ENCODE measurements at regions not wholly inside any gene's neighbourhood (a gene's known extent, or its start where the extent isn't known, plus 50 kb on each side); places are given as distances from the start of the nearest gene placed in this dataset.

DNA sequence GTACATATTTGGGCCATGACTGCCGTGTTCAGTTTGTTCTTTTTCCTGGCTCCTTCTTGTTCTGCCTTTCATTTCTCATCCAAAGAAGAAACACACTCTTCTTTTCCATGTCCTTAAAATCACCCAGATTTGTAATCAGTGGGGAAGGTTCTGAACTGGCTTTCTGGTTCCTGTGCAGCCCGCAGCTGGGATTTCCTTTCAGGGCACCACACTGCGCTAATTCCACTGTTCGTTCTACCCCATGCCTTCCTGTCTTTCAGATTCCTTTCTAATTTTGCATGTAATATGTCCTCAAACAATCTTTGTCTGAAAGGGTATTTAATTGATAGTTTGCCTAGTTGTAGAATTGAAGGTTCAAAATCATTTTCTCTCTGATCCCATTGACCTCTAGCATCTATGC is 94.1 kb downstream of the HS1BP3 start:
- DNase-seq (ENCODE audit: low spot score): no peak
- in situ Hi-C loops (cut with HindIII; ENCODE audit: low sequenced_read_pairs): no loop called here

DNA sequence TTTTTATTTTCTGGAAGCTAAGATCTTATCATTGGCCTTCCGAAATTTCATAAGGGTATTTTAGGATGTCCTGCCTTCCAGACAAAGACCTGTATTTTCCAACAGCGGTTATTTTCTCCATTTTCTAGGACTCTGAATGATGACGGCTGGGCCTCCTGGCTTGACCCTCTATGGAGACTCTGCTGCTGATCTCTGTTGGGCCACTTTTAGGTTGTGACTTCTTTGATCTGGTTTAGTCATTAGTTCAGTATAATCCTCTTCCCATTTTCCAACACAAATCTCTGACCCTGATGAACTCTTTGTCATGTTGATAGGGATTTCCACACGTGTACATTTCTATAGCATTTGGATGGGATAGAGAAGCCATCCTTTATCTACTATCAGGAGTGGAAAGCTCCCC is 93.7 kb downstream of the HS1BP3 start:
- in situ Hi-C loops (cut with HindIII; ENCODE audit: low sequenced_read_pairs): no loop called here
- no peak for DNase-seq (ENCODE audit: low spot score)

GRCh38 chr2:20557635-20558034 is 93.3 kb downstream of the HS1BP3 start:
- no peak for DNase-seq (ENCODE audit: low spot score)
- in situ Hi-C loops (cut with HindIII; ENCODE audit: low sequenced_read_pairs): no loop called here

GRCh38 chr2:20558391-20559150 is 92.3 kb downstream of the HS1BP3 start:
- DNase-seq (ENCODE audit: low spot score): no peak

GRCh38 chr2:20559277-20559676 is 91.6 kb downstream of the HS1BP3 start:
- in situ Hi-C loops (cut with HindIII; ENCODE audit: low sequenced_read_pairs): no loop called here
- no peak for DNase-seq (ENCODE audit: low spot score)

More at GRCh38 chr2:20558391-20559150, 92.3 kb downstream of the HS1BP3 start:
- in situ Hi-C loops (cut with HindIII; ENCODE audit: low sequenced_read_pairs): no loop called here

DNA sequence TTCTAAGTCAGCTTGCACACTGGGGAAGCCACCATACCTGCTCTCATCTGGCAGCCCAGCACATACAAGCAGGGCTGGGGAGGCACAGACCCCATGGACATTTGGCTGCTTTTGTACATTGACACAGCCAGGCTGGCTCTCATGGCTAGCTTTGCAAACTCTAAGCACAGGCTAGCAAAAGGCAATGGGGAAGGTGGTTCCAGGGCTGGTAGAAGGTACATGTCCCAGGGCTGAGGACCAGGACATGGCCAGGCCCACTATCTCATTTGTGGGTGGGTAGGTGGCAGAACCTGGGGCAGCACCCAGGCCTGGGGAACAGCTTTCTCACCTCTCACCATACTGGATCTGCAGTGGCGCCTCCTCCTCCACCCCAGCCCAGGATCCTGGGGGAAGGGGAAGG is 90.9 kb downstream of the HS1BP3 start:
- no peak for DNase-seq (ENCODE audit: low spot score)
- in situ Hi-C loops (cut with HindIII; ENCODE audit: low sequenced_read_pairs): no loop called here

DNA sequence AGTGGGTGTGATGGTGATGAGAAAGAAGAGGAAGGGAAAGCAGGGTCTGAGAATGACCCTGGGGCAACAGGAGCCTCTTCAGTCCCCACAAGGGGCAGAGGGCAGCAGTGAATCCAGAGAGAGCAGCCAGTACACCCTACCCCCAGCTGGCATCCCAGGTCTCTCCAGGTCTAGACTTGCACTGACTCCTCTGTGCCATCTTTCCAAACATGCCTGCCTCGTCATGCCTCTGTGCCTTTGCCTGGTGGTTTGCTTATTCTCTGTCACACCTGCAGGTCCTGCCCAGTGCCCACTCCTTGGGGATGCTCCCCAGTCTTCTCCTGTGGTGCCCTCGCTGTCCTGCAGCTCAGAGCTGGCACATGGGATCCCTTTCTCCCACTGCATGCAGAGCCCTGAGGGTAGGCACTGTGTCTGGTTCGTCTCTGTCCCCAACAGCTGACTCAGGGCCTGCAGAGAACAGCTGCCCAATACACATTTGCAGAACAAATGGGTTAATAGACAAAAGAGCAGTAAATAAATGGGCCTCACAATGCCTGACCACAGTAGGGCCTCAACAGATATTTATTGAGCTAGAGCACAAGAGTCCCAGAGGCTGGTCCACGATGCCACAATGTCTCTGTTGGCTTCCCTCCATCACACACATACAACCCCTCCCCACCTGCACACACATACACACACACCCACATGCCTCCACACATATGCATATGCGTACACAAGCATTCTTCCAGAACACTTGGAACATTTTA is 89.8 kb downstream of the HS1BP3 start:
- no peak for DNase-seq (ENCODE audit: low spot score)
- in situ Hi-C loops (cut with HindIII; ENCODE audit: low sequenced_read_pairs): no loop called here

DNA sequence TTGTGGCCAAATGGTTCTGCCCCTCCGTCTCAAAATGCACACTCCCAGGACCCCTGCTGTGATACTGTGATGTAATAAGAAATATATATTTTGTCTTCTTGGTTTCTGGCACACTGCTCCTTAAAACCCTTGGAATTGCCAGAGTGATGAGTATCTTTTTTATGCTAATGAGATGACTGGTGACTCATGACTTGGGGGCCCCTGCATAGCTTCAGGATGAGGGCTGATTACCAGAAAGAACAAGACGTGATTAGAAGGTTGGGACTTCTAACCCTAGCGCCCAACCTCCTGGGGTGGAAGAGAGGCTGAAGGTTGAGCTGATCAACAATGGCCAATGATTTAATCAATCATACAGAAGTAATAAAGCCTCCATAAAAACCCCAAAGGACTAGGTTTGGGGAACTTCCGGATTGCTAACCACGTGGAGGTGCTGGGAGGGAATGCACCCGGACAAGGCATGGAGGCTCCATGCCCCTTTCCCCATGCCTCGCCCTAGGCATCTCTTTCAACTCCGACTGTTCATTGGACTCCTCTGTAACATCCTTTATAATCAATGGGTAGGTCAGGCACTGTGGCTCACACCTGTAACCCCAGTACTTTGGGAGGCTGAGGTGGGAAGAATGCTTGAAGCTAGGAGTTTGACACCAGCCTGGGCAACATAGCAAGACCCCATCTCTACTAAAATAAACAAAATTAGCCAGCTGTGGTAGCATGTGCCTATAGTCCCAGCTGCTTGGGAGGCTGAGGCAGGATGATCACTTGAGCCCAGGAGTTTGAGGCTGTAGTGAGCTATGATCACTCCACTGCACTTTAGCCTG is 89.1 kb downstream of the HS1BP3 start:
- no peak for DNase-seq (ENCODE audit: low spot score)
- in situ Hi-C loops (cut with HindIII; ENCODE audit: low sequenced_read_pairs): no loop called here

GRCh38 chr2:20562540-20563225 is 88.2 kb downstream of the HS1BP3 start:
- DNase-seq (ENCODE audit: low spot score): peak; percentile 24
- in situ Hi-C loops (cut with HindIII; ENCODE audit: low sequenced_read_pairs): no loop called here

DNA sequence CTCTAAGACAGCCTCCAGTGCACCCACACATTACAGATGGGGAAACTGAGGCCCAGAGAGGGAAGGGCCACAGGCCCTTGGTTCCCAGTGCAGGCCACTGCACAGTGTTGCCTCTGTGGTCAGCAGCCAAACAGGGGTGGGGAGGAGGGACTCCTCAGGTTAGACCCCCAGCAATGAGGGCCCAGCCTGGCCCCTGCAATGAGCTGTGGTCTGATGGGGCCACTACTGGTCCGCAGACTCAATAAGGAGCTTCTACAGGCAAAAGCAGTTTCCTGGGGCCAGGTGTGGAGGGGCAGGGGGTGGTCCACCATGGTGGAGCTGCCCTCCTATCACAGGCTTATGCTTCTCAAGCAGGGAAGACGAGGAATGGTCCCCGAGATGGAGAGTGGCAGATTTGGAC is 87.6 kb downstream of the HS1BP3 start:
- in situ Hi-C loops (cut with HindIII; ENCODE audit: low sequenced_read_pairs): no loop called here
- no peak for DNase-seq (ENCODE audit: low spot score)

GRCh38 chr2:20563833-20564232 is 87.1 kb downstream of the HS1BP3 start:
- in situ Hi-C loops (cut with HindIII; ENCODE audit: low sequenced_read_pairs): no loop called here
- DNase-seq (ENCODE audit: low spot score): no peak

GRCh38 chr2:20565101-20565622 is 85.7 kb downstream of the HS1BP3 start:
- in situ Hi-C loops (cut with HindIII; ENCODE audit: low sequenced_read_pairs): no loop called here
- DNase-seq (ENCODE audit: low spot score): no peak

GRCh38 chr2:20565623-20566236 is 85.2 kb downstream of the HS1BP3 start:
- in situ Hi-C loops (cut with HindIII; ENCODE audit: low sequenced_read_pairs): no loop called here
- no peak for DNase-seq (ENCODE audit: low spot score)

GRCh38 chr2:20566331-20566730 is 84.6 kb downstream of the HS1BP3 start:
- DNase-seq (ENCODE audit: low spot score): no peak
- in situ Hi-C loops (cut with HindIII; ENCODE audit: low sequenced_read_pairs): no loop called here

DNA sequence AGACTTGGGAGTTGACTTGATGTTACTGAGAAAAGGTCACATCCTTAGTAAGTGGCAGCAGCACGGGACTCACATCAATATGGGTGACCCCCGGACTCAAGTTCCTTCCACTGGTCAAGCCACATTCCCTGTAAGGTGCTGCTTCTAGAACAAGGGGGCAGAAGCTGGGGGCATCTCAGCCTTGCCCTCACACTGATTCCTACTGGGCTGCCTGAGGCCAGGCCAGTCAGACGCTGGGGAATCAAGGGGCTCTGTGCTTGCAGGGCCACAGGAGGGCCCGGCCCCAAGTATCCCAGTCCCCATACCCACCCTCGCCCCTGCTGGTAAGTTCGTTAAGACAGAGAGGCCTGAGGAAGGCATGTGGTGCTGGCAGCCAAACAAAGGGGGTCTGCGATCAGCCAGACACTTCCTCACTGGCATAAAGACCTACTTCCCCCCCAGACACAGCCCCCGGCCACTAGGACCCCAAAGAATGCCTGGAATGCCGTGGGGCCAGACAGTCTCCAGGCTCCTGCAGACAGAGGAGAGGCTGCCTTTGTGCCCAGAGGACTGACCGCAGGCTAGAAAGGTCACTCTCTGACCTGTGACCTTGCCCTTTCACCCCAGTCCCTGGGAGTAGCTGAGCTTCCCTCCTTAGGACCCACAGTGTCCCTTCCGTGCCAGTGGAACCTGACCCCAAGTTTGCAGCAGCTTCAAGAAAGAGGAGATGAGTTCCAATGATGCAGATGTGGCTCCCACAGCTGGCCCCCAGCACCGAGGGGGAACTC is 83.6 kb downstream of the HS1BP3 start:
- in situ Hi-C loops (cut with HindIII; ENCODE audit: low sequenced_read_pairs): no loop called here

More for the DNA sequence above, 83.6 kb downstream of the HS1BP3 start:
- DNase-seq (ENCODE audit: low spot score): no peak

All from G401 (cell line).